Sigmoid colon (tissue), 4 donors: ENCODE measurements at regions not wholly inside any gene's neighbourhood (a gene's known extent, or its start where the extent isn't known, plus 50 kb on each side); places are given as distances from the start of the nearest gene placed in this dataset.
"Not testable (repeated sequence)": the region's sequence is repeated elsewhere in the genome, so short reads cannot be mapped to it uniquely, and the experiment has no call there.

Source experiments
- POLR2A ChIP-seq, 2 donors: fragments of 450-650 bp; IDR thresholded peaks; one replicate each; pipeline ENCODE4 v1.6.1; 2016; ENCODE audit warnings: antibody characterized with exemption in 2 of 2, mild to moderate bottlenecking in 2 of 2, moderate library complexity in 2 of 2
- POLR2AphosphoS5 ChIP-seq, 4 donors: sonication (generic); formaldehyde crosslinking; IDR thresholded peaks; one replicate each; pipeline ENCODE4 v1.6.1; 2017; ENCODE audit warnings: antibody characterized with exemption in 4 of 4
- TF ChIP-seq, protein P1 (sequence below), 4 experiments: fragments of 450-650 bp in 3 of 4; fragments of 200-600 bp in 1 of 4; IDR thresholded peaks; one replicate each; pipeline ENCODE4 v1.5.1; 2016 to 2019; ENCODE audit warnings: antibody characterized with exemption in 4 of 4, mild to moderate bottlenecking in 3 of 4, moderate library complexity in 2 of 4

DNA sequence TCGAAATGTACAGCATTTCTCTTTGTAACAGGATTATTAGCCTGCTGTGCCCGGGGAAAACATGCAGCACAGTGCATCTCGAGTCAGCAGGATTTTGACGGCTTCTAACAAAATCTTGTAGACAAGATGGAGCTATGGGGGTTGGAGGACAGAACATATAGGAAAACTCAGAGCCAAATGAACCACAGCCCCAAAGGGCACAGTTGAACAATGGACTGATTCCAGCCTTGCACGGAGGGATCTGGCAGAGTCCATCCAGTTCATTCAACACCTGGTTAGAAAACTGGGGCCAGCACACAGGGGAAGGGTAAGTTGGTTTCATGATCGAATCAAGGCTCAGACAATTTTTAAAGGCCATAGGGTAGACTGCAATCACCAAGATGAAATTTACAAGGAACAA lies 260.8 kb downstream of the OR4F29 start:
- TF ChIP-seq, protein P1, sequence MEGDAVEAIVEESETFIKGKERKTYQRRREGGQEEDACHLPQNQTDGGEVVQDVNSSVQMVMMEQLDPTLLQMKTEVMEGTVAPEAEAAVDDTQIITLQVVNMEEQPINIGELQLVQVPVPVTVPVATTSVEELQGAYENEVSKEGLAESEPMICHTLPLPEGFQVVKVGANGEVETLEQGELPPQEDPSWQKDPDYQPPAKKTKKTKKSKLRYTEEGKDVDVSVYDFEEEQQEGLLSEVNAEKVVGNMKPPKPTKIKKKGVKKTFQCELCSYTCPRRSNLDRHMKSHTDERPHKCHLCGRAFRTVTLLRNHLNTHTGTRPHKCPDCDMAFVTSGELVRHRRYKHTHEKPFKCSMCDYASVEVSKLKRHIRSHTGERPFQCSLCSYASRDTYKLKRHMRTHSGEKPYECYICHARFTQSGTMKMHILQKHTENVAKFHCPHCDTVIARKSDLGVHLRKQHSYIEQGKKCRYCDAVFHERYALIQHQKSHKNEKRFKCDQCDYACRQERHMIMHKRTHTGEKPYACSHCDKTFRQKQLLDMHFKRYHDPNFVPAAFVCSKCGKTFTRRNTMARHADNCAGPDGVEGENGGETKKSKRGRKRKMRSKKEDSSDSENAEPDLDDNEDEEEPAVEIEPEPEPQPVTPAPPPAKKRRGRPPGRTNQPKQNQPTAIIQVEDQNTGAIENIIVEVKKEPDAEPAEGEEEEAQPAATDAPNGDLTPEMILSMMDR (IDR thresholded peaks at IDR 0.05): not testable (repeated sequence)
- TF ChIP-seq POLR2AphosphoS5, POLR2A (IDR thresholded peaks at IDR 0.05): not testable (repeated sequence)
